NT2/D1 (cell line): ENCODE measurements at regions not wholly inside any gene's neighbourhood (a gene's known extent, or its start where the extent isn't known, plus 50 kb on each side); places are given as distances from the start of the nearest gene placed in this dataset.

ENCODE experiments used
- DNase-seq: peaks from one replicate; pipeline ENCODE4 v3.0.0-alpha.2; 2011; ENCODE audit warnings: low read depth, low spot score
- H3K27me3 ChIP-seq: 2 replicates; pipeline ENCODE4 v1.6.0; 2011; ENCODE audit warnings: mild to moderate bottlenecking; ENCODE audit not compliant: insufficient read length, insufficient read depth
- H3K36me3 ChIP-seq: 2 replicates; pipeline ENCODE4 v1.6.1; 2011; ENCODE audit warnings: mild to moderate bottlenecking, low read length, mixed read lengths; ENCODE audit not compliant: insufficient read depth, insufficient read length
- H3K4me1 ChIP-seq: 2 replicates; pipeline ENCODE4 v1.5.1; 2011; ENCODE audit not compliant: insufficient read depth, insufficient read length
- H3K4me3 ChIP-seq: 2 replicates; pipeline ENCODE4 v1.5.1; 2011; ENCODE audit warnings: low read depth; ENCODE audit not compliant: insufficient read length
- H3K9ac ChIP-seq: 2 replicates; pipeline ENCODE4 v1.6.0; 2011; ENCODE audit warnings: low read depth; ENCODE audit not compliant: insufficient read length
- H3K9me3 ChIP-seq: 2 replicates; pipeline ENCODE4 v1.5.1; 2011; ENCODE audit warnings: mild to moderate bottlenecking, low read length; ENCODE audit not compliant: insufficient read depth
- SUZ12 ChIP-seq: IDR thresholded peaks from 2 replicates; pipeline ENCODE4 v1.6.1; 2011; ENCODE audit not compliant: insufficient read length, insufficient read depth; ENCODE audit errors: extremely low read depth
- YY1 ChIP-seq: IDR thresholded peaks from 2 replicates; pipeline ENCODE4 v1.6.1; 2011; ENCODE audit not compliant: insufficient read length, insufficient read depth
- ZNF274 ChIP-seq: IDR thresholded peaks from 2 replicates; pipeline ENCODE4 v1.6.1; 2011; ENCODE audit warnings: mild to moderate bottlenecking, low read depth, low read length

- no peak overlapping the region for H3K4me3 ChIP-seq
- no peak overlapping the region for H3K9ac ChIP-seq
Observed at GRCh38 chr4:117844594-117844993, 189.7 kb upstream of the NDST3 start.

GRCh38 chr4:117845270-117845669 is 189.0 kb upstream of the NDST3 start:
- no peaks in the 10 kb centered on the region for H3K36me3 ChIP-seq
- no peaks in the 10 kb centered on the region for H3K27me3 ChIP-seq
- no peak for DNase-seq
- H3K4me1 ChIP-seq, result no peaks in the 10 kb centered on the region
- TF ChIP-seq ZNF274, result no peak
- no peak for TF ChIP-seq YY1
- TF ChIP-seq SUZ12, result no peak
- no peak overlapping the region for H3K4me3 ChIP-seq
- no peak overlapping the region for H3K9ac ChIP-seq
- no peaks in the 10 kb centered on the region for H3K9me3 ChIP-seq

More at GRCh38 chr4:117844594-117844993, 189.7 kb upstream of the NDST3 start:
- H3K9me3 ChIP-seq, result no peaks in the 10 kb centered on the region
- no peaks in the 10 kb centered on the region for H3K4me1 ChIP-seq
- no peaks in the 10 kb centered on the region for H3K36me3 ChIP-seq
- no peak for DNase-seq
- no peaks in the 10 kb centered on the region for H3K27me3 ChIP-seq
- no peak for TF ChIP-seq SUZ12
- TF ChIP-seq YY1, result no peak
- TF ChIP-seq ZNF274, result no peak

GRCh38 chr4:117847849-117848248 is 186.4 kb upstream of the NDST3 start:
- Histone ChIP-seq H3K27me3 (no peaks in the 10 kb centered on the region), H3K9ac (no peak overlapping the region), H3K4me1 (no peaks in the 10 kb centered on the region), H3K4me3 (no peak overlapping the region), H3K36me3 (no peaks in the 10 kb centered on the region), H3K9me3 (no peaks in the 10 kb centered on the region)
- DNase-seq, result no peak
- no peak for TF ChIP-seq ZNF274
- TF ChIP-seq SUZ12, result no peak
- no peak for TF ChIP-seq YY1

- Histone ChIP-seq H3K4me3 (no peak overlapping the region), H3K36me3 (no peaks in the 10 kb centered on the region), H3K9ac (no peak overlapping the region), H3K4me1 (no peaks in the 10 kb centered on the region), H3K27me3 (no peaks in the 10 kb centered on the region), H3K9me3 (no peaks in the 10 kb centered on the region)
- no peak for DNase-seq
- TF ChIP-seq SUZ12 (no peak), YY1 (no peak), ZNF274 (no peak)
Observed at GRCh38 chr4:117868201-117868600, 166.1 kb upstream of the NDST3 start.

GRCh38 chr4:117873779-117874178 is 160.5 kb upstream of the NDST3 start:
- Histone ChIP-seq H3K27me3 (no peaks in the 10 kb centered on the region), H3K9me3 (no peaks in the 10 kb centered on the region), H3K36me3 (no peaks in the 10 kb centered on the region), H3K4me3 (no peak overlapping the region), H3K9ac (no peak overlapping the region), H3K4me1 (no peaks in the 10 kb centered on the region)
- no peak for DNase-seq
- TF ChIP-seq ZNF274 (no peak), SUZ12 (no peak), YY1 (no peak)

GRCh38 chr4:117874216-117874615 is 160.1 kb upstream of the NDST3 start:
- Histone ChIP-seq H3K9ac (no peak overlapping the region), H3K27me3 (no peaks in the 10 kb centered on the region), H3K9me3 (no peaks in the 10 kb centered on the region), H3K4me1 (no peaks in the 10 kb centered on the region), H3K4me3 (no peak overlapping the region), H3K36me3 (no peaks in the 10 kb centered on the region)
- DNase-seq, result no peak
- TF ChIP-seq SUZ12, result no peak
- TF ChIP-seq YY1, result no peak
- no peak for TF ChIP-seq ZNF274

- H3K36me3 ChIP-seq, result no peaks in the 10 kb centered on the region
- no peak overlapping the region for H3K4me3 ChIP-seq
- TF ChIP-seq SUZ12, result no peak
- TF ChIP-seq ZNF274, result no peak
- TF ChIP-seq YY1, result no peak
- DNase-seq, result no peak
- no peaks in the 10 kb centered on the region for H3K27me3 ChIP-seq
- no peak overlapping the region for H3K9ac ChIP-seq
- no peaks in the 10 kb centered on the region for H3K4me1 ChIP-seq
- no peaks in the 10 kb centered on the region for H3K9me3 ChIP-seq
Observed at GRCh38 chr4:117889978-117890377, 144.3 kb upstream of the NDST3 start.

- TF ChIP-seq YY1, result no peak
- no peak for TF ChIP-seq SUZ12
- no peak for TF ChIP-seq ZNF274
- Histone ChIP-seq H3K9ac (no peak overlapping the region), H3K4me3 (no peak overlapping the region), H3K27me3 (no peaks in the 10 kb centered on the region), H3K4me1 (no peaks in the 10 kb centered on the region), H3K9me3 (no peaks in the 10 kb centered on the region), H3K36me3 (no peaks in the 10 kb centered on the region)
- no peak for DNase-seq
Observed at GRCh38 chr4:117893207-117893606, 141.1 kb upstream of the NDST3 start.
